ENCODE measurements at regions not wholly inside any gene's neighbourhood (a gene's known extent, or its start where the extent isn't known, plus 50 kb on each side); places are given as distances from the start of the nearest gene placed in this dataset.

- TF ChIP-seq CTCF (conservative IDR thresholded peaks at IDR 0.05; ENCODE audit: low read depth, low read length): no peak
- DNase-seq (ENCODE audit: low read depth): peak; percentile 52
- H3K4me3 ChIP-seq (ENCODE audit: low read depth, low read length): no peak overlapping the region
Measured at GRCh38 chr7:94848531-94848930, 58.9 kb upstream of the PPP1R9A start.

GRCh38 chr7:94848992-94849576 lies 58.3 kb upstream of the PPP1R9A start:
- TF ChIP-seq CTCF (conservative IDR thresholded peaks at IDR 0.05; ENCODE audit: low read depth, low read length): no peak
- DNase-seq (ENCODE audit: low read depth): no peak
- no peak overlapping the region for H3K4me3 ChIP-seq (ENCODE audit: low read depth, low read length)

- H3K4me3 ChIP-seq (ENCODE audit: low read depth, low read length): no peak overlapping the region
- DNase-seq (ENCODE audit: low read depth): no peak
- no peak for TF ChIP-seq CTCF (conservative IDR thresholded peaks at IDR 0.05; ENCODE audit: low read depth, low read length)
Measured at GRCh38 chr7:94849636-94850208, 57.7 kb upstream of the PPP1R9A start.

- no peak overlapping the region for H3K4me3 ChIP-seq (ENCODE audit: low read depth, low read length)
- TF ChIP-seq CTCF (conservative IDR thresholded peaks at IDR 0.05; ENCODE audit: low read depth, low read length): no peak
- no peak for DNase-seq (ENCODE audit: low read depth)
Measured at GRCh38 chr7:94855589-94855988, 51.8 kb upstream of the PPP1R9A start.

- TF ChIP-seq CTCF (conservative IDR thresholded peaks at IDR 0.05; ENCODE audit: low read depth, low read length): no peak
- H3K4me3 ChIP-seq (ENCODE audit: low read depth, low read length): no peak overlapping the region
- peak; percentile 4 for DNase-seq (ENCODE audit: low read depth)
Measured at GRCh38 chr7:94856643-94857042, 50.8 kb upstream of the PPP1R9A start.

All from choroid plexus epithelial cell (primary cell).